ENCODE measurements at regions not wholly inside any gene's neighbourhood (a gene's known extent, or its start where the extent isn't known, plus 50 kb on each side); places are given as distances from the start of the nearest gene placed in this dataset.
"Not testable (repeated sequence)": the region's sequence is repeated elsewhere in the genome, so short reads cannot be mapped to it uniquely, and the experiment has no call there.

- Histone ChIP-seq H3K4me3 (ENCODE audit: low read length in 2 of 2) (no peak overlapping the region), H3K27ac (ENCODE audit: low read length) (no peak overlapping the region), H3K36me3 (ENCODE audit: control insufficient read depth in 2 of 2, insufficient read depth in 2 of 2, low read length in 2 of 2) (no peaks in the 10 kb centered on the region), H3K9me3 (ENCODE audit: control insufficient read depth in 2 of 2, low read length in 2 of 2) (peaks cover 5 to 17% of the 10 kb centered on the region in 2 donors), H3K27me3 (ENCODE audit: control insufficient read depth in 1 of 2, insufficient read depth in 2 of 2, low read length in 2 of 2) (no peaks in the 10 kb centered on the region), H3K9ac (ENCODE audit: low read length in 2 of 2) (no peak overlapping the region), H3K4me1 (ENCODE audit: control insufficient read depth, insufficient read depth, low read length) (no peaks in the 10 kb centered on the region)
Observed at GRCh38 chr3:177898185-177898584, 638.1 kb upstream of the KCNMB2 start.

GRCh38 chr3:177899275-177900067 is 636.8 kb upstream of the KCNMB2 start:
- H3K36me3 ChIP-seq (ENCODE audit: control insufficient read depth in 2 of 2, insufficient read depth in 2 of 2, low read length in 2 of 2) = no peaks in the 10 kb centered on the region
- no peak overlapping the region for H3K9ac ChIP-seq (ENCODE audit: low read length in 2 of 2)
- H3K9me3 ChIP-seq (ENCODE audit: control insufficient read depth in 2 of 2, low read length in 2 of 2) = peaks cover 5 to 17% of the 10 kb centered on the region in 2 donors
- no peak overlapping the region for H3K4me3 ChIP-seq (ENCODE audit: low read length in 2 of 2)
- no peaks in the 10 kb centered on the region for H3K27me3 ChIP-seq (ENCODE audit: control insufficient read depth in 1 of 2, insufficient read depth in 2 of 2, low read length in 2 of 2)
- H3K4me1 ChIP-seq (ENCODE audit: control insufficient read depth, insufficient read depth, low read length) = peaks cover 4% of the 10 kb centered on the region
- H3K27ac ChIP-seq (ENCODE audit: low read length) = no peak overlapping the region

- Histone ChIP-seq H3K9ac (ENCODE audit: low read length in 2 of 2) (no peak overlapping the region), H3K4me3 (ENCODE audit: low read length in 2 of 2) (no peak overlapping the region), H3K36me3 (ENCODE audit: control insufficient read depth in 2 of 2, insufficient read depth in 2 of 2, low read length in 2 of 2) (no peaks in the 10 kb centered on the region), H3K27ac (ENCODE audit: low read length) (no peak overlapping the region), H3K4me1 (ENCODE audit: control insufficient read depth, insufficient read depth, low read length) (peaks cover 21% of the 10 kb centered on the region), H3K27me3 (ENCODE audit: control insufficient read depth in 1 of 2, insufficient read depth in 2 of 2, low read length in 2 of 2) (no peaks in the 10 kb centered on the region), H3K9me3 (ENCODE audit: control insufficient read depth in 2 of 2, low read length in 2 of 2) (peaks cover 7 to 17% of the 10 kb centered on the region in 2 donors)
Observed at GRCh38 chr3:177902876-177903275, 633.4 kb upstream of the KCNMB2 start.

- Histone ChIP-seq H3K4me1 (ENCODE audit: control insufficient read depth, insufficient read depth, low read length) (peaks cover 23% of the 10 kb centered on the region), H3K27ac (ENCODE audit: low read length) (peak overlapping the region; percentile 81), H3K27me3 (ENCODE audit: control insufficient read depth in 1 of 2, insufficient read depth in 2 of 2, low read length in 2 of 2) (no peaks in the 10 kb centered on the region), H3K9ac (ENCODE audit: low read length in 2 of 2) (no peak overlapping the region), H3K9me3 (ENCODE audit: control insufficient read depth in 2 of 2, low read length in 2 of 2) (peaks cover 7% of the 10 kb centered on the region in 2 donors), H3K36me3 (ENCODE audit: control insufficient read depth in 2 of 2, insufficient read depth in 2 of 2, low read length in 2 of 2) (no peaks in the 10 kb centered on the region), H3K4me3 (ENCODE audit: low read length in 2 of 2) (no peak overlapping the region)
Observed at GRCh38 chr3:177904621-177905020, 631.6 kb upstream of the KCNMB2 start.

GRCh38 chr3:177905173-177906125 is 630.8 kb upstream of the KCNMB2 start:
- Histone ChIP-seq H3K9ac (ENCODE audit: low read length in 2 of 2) (peak overlapping the region in 1 of 2 donors; percentile 29), H3K4me3 (ENCODE audit: low read length in 2 of 2) (no peak overlapping the region), H3K36me3 (ENCODE audit: control insufficient read depth in 2 of 2, insufficient read depth in 2 of 2, low read length in 2 of 2) (no peaks in the 10 kb centered on the region), H3K27ac (ENCODE audit: low read length) (peak overlapping the region; percentile 81), H3K4me1 (ENCODE audit: control insufficient read depth, insufficient read depth, low read length) (peaks cover 23% of the 10 kb centered on the region), H3K9me3 (ENCODE audit: control insufficient read depth in 2 of 2, low read length in 2 of 2) (peaks cover 0 to 2% of the 10 kb centered on the region in 2 donors), H3K27me3 (ENCODE audit: control insufficient read depth in 1 of 2, insufficient read depth in 2 of 2, low read length in 2 of 2) (no peaks in the 10 kb centered on the region)

GRCh38 chr3:177906126-177906511 is 630.1 kb upstream of the KCNMB2 start:
- Histone ChIP-seq H3K36me3 (ENCODE audit: control insufficient read depth in 2 of 2, insufficient read depth in 2 of 2, low read length in 2 of 2) (no peaks in the 10 kb centered on the region), H3K9ac (ENCODE audit: low read length in 2 of 2) (peak overlapping the region; percentile 10 to 42), H3K9me3 (ENCODE audit: control insufficient read depth in 2 of 2, low read length in 2 of 2) (peaks cover 0 to 2% of the 10 kb centered on the region in 2 donors), H3K4me3 (ENCODE audit: low read length in 2 of 2) (peak overlapping the region in 1 of 2 donors; percentile 44), H3K4me1 (ENCODE audit: control insufficient read depth, insufficient read depth, low read length) (peaks cover 23% of the 10 kb centered on the region), H3K27me3 (ENCODE audit: control insufficient read depth in 1 of 2, insufficient read depth in 2 of 2, low read length in 2 of 2) (no peaks in the 10 kb centered on the region), H3K27ac (ENCODE audit: low read length) (peak overlapping the region; percentile 81)

- Histone ChIP-seq H3K4me3 (ENCODE audit: low read length in 2 of 2) (no peak overlapping the region), H3K27ac (ENCODE audit: low read length) (peak overlapping the region; percentile 81), H3K9me3 (ENCODE audit: control insufficient read depth in 2 of 2, low read length in 2 of 2) (peaks cover 0 to 2% of the 10 kb centered on the region in 2 donors), H3K36me3 (ENCODE audit: control insufficient read depth in 2 of 2, insufficient read depth in 2 of 2, low read length in 2 of 2) (no peaks in the 10 kb centered on the region), H3K4me1 (ENCODE audit: control insufficient read depth, insufficient read depth, low read length) (peaks cover 23% of the 10 kb centered on the region), H3K9ac (ENCODE audit: low read length in 2 of 2) (peak overlapping the region in 1 of 2 donors; percentile 10), H3K27me3 (ENCODE audit: control insufficient read depth in 1 of 2, insufficient read depth in 2 of 2, low read length in 2 of 2) (no peaks in the 10 kb centered on the region)
Observed at GRCh38 chr3:177906578-177907229, 629.5 kb upstream of the KCNMB2 start.

GRCh38 chr3:177909530-177909929 is 626.7 kb upstream of the KCNMB2 start:
- peaks cover 18% of the 10 kb centered on the region for H3K4me1 ChIP-seq (ENCODE audit: control insufficient read depth, insufficient read depth, low read length)
- not testable (repeated sequence) for H3K4me3 ChIP-seq (ENCODE audit: low read length in 2 of 2); H3K27me3 ChIP-seq (ENCODE audit: control insufficient read depth in 1 of 2, insufficient read depth in 2 of 2, low read length in 2 of 2)

GRCh38 chr3:177914224-177914623 is 622.0 kb upstream of the KCNMB2 start:
- Histone ChIP-seq H3K9ac (ENCODE audit: low read length in 2 of 2) (no peak overlapping the region), H3K36me3 (ENCODE audit: control insufficient read depth in 2 of 2, insufficient read depth in 2 of 2, low read length in 2 of 2) (no peaks in the 10 kb centered on the region), H3K9me3 (ENCODE audit: control insufficient read depth in 2 of 2, low read length in 2 of 2) (no peaks in the 10 kb centered on the region), H3K27ac (ENCODE audit: low read length) (no peak overlapping the region), H3K4me1 (ENCODE audit: control insufficient read depth, insufficient read depth, low read length) (no peaks in the 10 kb centered on the region), H3K4me3 (ENCODE audit: low read length in 2 of 2) (no peak overlapping the region), H3K27me3 (ENCODE audit: control insufficient read depth in 1 of 2, insufficient read depth in 2 of 2, low read length in 2 of 2) (no peaks in the 10 kb centered on the region)

More at GRCh38 chr3:177909530-177909929, 626.7 kb upstream of the KCNMB2 start:
- H3K9me3 ChIP-seq (ENCODE audit: control insufficient read depth in 2 of 2, low read length in 2 of 2); H3K27ac ChIP-seq (ENCODE audit: low read length); H3K36me3 ChIP-seq (ENCODE audit: control insufficient read depth in 2 of 2, insufficient read depth in 2 of 2, low read length in 2 of 2); H3K9ac ChIP-seq (ENCODE audit: low read length in 2 of 2): not testable (repeated sequence)

- H3K36me3 ChIP-seq (ENCODE audit: control insufficient read depth in 2 of 2, insufficient read depth in 2 of 2, low read length in 2 of 2) = no peaks in the 10 kb centered on the region
- no peak overlapping the region for H3K9ac ChIP-seq (ENCODE audit: low read length in 2 of 2)
- H3K9me3 ChIP-seq (ENCODE audit: control insufficient read depth in 2 of 2, low read length in 2 of 2) = no peaks in the 10 kb centered on the region
- H3K4me1 ChIP-seq (ENCODE audit: control insufficient read depth, insufficient read depth, low read length) = no peaks in the 10 kb centered on the region
- no peak overlapping the region for H3K27ac ChIP-seq (ENCODE audit: low read length)
- no peak overlapping the region for H3K4me3 ChIP-seq (ENCODE audit: low read length in 2 of 2)
- H3K27me3 ChIP-seq (ENCODE audit: control insufficient read depth in 1 of 2, insufficient read depth in 2 of 2, low read length in 2 of 2) = no peaks in the 10 kb centered on the region
Observed at GRCh38 chr3:177916461-177916860, 619.8 kb upstream of the KCNMB2 start.

Data from stomach smooth muscle (tissue), 2 donors.